NAMALWA (cell line): ENCODE measurements at regions not wholly inside any gene's neighbourhood (a gene's known extent, or its start where the extent isn't known, plus 50 kb on each side); places are given as distances from the start of the nearest gene placed in this dataset.
"Not testable (repeated sequence)": the region's sequence is repeated elsewhere in the genome, so short reads cannot be mapped to it uniquely, and the experiment has no call there.

ENCODE experiments used
- DNase-seq: peaks from one replicate; pipeline ENCODE4 v3.0.0-alpha.2; 2015; ENCODE audit warnings: low spot score

- no peak for DNase-seq
Observed at GRCh38 chr3:3686907-3687648, 112.2 kb upstream of the LRRN1 start.

- no peak for DNase-seq
Observed at GRCh38 chr3:3685721-3686120, 113.5 kb upstream of the LRRN1 start.

DNA sequence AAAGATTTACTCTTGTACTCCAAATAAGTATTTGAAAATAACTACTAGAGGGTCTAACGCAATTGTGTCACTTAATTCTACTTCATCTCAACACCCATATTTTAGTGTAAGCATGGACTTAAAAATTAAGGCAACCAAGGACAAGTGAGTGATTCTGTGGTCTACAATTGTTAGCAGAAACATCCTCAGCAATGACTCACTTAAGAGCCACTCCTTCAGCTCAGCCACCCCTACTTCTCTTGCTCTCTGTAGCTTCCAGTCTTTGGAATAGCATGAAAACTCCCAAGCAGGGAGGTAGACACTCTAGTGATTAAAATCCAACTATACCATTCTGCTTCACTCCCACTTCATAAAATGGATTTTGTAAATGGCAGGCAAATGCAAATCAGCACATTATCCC lies 116.0 kb upstream of the LRRN1 start:
- DNase-seq: no peak

DNA sequence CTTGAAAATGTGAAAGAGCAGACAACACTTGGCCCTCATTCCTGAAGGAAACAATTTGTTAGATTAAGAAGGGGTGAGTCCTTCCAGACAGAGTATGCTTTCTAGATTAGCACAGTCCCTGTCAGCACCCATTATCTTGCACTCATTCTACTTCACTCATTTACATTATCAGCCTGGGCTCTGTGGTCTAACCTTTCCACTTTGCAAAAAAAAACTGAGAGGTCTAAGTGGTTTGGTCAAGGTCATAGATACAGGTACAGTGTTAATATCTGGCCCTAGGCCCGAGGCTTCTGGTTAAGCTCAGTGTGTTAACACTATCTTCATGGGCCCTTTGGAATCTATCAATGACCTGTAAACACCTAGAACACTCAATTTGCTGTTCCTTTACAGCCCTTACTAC lies 123.4 kb upstream of the LRRN1 start:
- DNase-seq: no peak

- DNase-seq: no peak
Observed at GRCh38 chr3:3675186-3675585, 124.0 kb upstream of the LRRN1 start.

GRCh38 chr3:3666664-3667063 lies 132.6 kb upstream of the LRRN1 start:
- DNase-seq: no peak

GRCh38 chr3:3665961-3666640 lies 133.1 kb upstream of the LRRN1 start:
- no peak for DNase-seq

DNA sequence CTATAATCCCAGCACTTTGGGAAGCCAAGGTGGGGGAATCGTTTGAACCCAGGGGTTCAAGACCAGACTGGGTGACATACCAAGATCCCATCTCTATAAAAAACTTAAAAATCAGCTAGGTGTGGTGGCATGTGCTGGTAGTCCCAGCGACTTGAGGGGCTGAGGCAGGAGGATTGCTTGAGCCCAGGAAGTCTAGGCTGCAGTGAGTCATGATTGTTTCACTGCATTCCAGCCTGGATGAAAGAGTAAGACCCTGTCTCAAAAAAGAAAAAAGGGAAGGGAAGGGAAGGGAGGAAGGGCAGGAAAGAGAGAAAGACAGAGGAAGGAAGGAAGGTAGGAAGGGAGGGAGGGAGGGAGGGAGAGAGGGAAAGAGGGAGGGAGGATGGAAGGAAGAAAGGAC lies 133.7 kb upstream of the LRRN1 start:
- DNase-seq: no peak

DNA sequence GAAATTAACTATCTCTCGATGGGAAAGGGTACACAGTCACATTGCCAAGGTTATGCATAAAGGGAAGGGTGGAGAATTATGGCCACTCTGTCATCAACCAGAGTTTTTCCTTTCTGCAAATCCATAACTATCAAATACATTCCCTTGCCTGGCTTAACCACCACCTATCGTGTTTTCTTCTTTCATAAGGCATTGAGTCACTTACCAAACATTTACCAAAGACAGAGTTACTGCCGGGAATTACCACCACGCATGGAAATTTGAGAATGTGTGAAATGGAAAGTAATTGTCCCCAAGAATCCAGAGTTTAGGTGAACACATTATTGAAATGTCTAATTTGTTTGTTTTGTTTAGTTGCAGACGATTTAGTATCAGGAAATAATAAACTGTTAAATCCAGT lies 134.3 kb upstream of the LRRN1 start:
- DNase-seq: no peak

GRCh38 chr3:3662610-3663009 lies 136.6 kb upstream of the LRRN1 start:
- DNase-seq: no peak

DNA sequence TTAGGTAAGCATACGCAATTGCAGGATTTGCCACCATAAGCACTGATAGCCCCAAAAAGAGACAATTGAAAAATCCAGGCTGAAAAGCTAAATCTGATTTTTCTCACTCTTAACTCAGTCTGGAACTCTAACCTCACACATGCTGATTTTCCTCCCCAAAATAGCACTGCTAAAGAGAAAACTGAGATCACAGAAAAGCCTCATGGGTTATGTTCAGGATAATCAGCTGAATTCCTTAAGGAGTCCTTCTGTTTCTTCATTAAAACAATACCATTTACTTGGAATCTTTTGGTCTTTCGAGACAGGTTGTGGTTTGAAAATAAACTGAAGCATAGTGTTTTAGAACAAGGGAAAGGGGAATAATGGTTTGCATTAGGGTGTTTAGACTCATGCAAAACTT lies 144.3 kb upstream of the LRRN1 start:
- no peak for DNase-seq

DNA sequence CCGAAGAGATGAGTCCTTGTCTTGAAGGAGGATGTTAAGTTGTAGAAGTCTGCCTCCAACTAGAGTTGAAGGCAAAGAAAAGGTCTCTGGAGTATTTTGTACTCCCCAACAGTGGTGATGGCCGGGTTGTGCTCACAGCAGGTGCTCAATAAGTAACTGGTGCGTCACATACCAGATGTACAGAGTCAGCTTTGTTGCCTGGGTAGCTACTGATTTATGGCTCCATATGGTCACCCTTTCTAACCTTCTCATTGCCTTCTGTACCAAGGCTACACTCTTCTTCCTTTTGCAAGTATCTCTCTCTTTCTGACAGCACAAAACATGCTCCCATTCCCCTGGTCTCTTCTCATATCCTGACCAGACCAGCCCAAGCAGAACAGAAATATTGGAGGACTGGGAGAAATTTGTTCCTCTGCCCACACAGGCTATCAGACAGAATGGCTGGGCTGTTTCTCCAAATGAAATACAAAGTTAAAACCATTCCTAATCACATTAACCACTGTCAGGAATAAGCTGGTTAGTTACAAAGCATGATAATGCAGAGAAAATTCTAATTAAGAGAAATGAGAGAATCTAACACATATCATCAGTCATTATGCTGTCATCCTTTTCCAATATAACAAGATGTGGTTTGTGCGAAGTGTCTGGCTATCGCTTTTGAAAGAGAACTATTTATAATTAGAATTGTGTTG lies 150.1 kb upstream of the LRRN1 start:
- no peak for DNase-seq

- no peak for DNase-seq
Observed at GRCh38 chr3:3646934-3647333, 152.3 kb upstream of the LRRN1 start.

DNA sequence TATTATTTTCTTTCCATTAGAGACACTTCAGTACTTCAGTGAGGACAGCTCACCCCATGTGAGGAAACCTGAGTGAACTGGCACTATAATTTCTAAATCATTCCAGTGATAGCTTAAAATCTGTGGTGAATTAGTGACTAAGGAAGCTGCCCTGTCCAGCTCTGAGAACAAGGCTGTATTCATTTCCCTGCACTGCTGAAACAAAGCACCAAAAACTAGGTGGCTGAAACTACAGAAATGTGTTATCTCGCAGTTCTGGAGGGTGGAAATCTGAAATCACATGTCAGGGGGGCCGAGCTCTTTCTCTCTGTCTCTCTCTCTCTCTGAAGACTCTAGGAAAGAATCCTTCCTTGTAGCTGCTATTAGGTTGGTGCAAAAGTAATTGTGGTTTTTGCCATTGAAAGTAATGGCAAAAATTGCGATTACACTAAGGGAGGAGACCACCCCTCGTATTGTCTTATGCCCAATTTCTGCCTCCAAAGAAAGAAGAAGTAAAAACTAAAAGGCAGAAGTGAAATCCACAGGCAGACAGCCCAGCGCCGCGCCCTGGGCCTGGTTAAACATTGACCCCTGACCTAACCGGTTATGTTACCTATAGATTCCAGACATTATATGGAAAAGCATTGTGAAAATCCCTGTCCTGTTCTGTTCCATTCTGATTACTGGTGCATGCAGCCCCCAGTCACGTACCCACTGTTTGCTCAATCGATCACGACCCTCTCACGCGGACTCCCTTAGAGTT lies 153.0 kb upstream of the LRRN1 start:
- not testable (repeated sequence) for DNase-seq

GRCh38 chr3:3641877-3642455 lies 157.3 kb upstream of the LRRN1 start:
- no peak for DNase-seq

DNA sequence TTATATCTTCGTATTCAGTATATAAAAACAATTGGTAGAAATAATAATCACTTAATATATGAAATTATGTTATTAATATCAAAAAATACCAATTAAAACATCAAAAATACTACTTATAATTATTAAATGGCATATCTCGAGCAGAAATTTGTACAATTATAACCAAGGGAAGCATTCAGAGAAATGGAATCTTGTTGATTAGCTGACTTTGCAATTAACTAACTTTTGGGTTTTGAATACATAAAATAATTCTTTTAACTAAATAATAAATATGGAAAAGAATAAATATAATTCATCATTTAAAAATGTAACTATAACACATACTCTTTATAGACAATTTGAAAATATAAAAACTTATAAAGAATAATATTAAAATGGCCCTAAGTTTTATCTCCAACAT lies 160.2 kb upstream of the LRRN1 start:
- DNase-seq: no peak

DNA sequence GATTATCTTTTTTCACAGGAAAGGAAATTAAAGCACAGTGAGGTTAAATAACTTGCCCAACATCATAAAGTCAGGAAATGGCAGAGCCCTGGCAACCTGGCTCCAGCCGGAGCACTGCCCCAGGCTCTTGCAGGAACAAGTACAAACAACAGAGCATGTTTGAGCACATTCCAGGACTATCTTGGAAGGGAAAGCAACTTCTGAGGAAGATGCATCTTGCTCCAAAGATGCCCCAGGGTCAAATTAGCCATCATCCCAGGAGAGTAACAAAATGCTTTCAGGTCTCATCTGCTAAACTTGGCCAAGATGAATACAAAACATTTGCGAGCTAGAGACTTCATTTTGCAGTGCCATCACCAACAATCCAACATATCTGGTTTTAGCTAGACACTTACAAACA lies 162.4 kb upstream of the LRRN1 start:
- DNase-seq: no peak

DNA sequence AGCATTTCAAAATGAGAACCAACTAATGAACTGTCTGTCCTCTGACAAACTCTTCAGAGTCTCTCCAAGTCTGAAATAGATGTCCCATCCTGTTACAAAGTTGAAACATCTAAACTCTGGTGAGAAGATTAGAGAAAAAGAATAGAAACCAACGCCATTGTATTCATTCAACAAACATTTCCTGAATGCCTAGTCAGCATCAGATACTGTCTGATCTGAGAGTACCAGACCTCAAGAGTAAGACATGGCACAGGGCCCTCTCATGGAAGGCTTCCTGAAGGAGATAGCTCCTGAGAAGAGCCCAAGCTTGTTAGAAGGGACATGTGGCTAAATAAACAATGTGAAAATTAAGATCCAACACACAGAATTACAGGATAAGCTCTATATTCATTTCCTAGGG lies 164.1 kb upstream of the LRRN1 start:
- no peak for DNase-seq

- no peak for DNase-seq
Observed at GRCh38 chr3:3634326-3634725, 164.9 kb upstream of the LRRN1 start.

DNA sequence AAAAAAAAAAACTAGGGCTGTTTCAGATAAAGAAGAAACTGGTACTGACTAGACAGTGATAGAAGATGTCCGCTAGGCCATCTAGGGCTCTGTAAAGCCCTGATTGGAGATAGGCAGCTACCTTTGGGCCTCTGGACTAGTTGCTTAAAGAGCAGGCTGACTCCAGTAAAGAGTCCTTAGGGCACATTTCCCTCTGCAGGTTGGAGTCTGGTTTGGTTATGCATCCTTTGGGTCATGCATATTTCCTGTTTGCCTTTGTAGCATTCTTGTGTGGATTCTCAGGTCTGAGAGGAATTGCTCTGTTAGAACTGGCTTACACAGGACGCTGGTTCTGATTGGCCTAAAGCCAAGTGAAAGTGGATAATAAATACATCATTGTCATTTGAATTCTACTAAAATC lies 165.5 kb upstream of the LRRN1 start:
- no peak for DNase-seq

DNA sequence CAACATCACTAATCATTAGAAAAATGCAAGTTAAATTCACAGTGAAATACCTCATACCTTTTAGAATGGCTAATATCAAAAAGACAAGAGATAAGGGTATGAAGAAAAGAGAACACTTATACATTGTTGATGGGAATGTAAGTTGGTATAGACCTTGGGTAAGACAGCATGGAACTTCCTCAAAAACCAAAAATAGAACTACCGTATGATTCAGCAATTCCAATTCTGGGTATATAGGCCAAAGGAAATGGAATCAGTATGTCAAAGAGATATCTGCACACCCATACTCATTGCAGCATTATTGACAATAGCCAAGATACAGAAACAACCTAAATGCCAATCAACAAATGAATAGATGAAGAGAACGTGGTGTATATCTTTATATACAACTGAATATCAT lies 166.8 kb upstream of the LRRN1 start:
- no peak for DNase-seq

- no peak for DNase-seq
Observed at GRCh38 chr3:3631114-3631513, 168.1 kb upstream of the LRRN1 start.
